ENCODE measurements at regions not wholly inside any gene's neighbourhood (a gene's known extent, or its start where the extent isn't known, plus 50 kb on each side); places are given as distances from the start of the nearest gene placed in this dataset.
A peak's percentile ranks its signal among the peaks of the same experiment; 100 is the strongest.

DNA sequence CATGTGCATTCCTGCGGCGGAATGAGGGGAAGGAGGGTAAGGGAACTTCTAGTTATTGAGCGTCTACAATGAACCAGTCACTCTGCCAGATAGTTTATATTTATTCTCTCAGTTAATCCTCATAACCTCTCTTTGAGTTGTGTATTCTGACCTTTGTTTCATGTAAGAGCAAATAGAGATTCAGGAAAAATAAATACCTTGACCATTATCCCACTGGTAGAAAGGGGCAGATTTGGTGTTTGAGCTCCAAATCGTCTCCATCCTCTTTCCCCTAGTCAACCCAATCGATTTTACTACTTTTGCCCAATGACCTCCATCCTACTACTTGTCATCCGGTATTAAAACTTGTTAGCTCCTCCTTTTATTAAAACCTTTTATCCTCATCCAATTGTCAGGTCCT lies 157.1 kb upstream of the SESN3 start:
- TF ChIP-seq, protein P1, sequence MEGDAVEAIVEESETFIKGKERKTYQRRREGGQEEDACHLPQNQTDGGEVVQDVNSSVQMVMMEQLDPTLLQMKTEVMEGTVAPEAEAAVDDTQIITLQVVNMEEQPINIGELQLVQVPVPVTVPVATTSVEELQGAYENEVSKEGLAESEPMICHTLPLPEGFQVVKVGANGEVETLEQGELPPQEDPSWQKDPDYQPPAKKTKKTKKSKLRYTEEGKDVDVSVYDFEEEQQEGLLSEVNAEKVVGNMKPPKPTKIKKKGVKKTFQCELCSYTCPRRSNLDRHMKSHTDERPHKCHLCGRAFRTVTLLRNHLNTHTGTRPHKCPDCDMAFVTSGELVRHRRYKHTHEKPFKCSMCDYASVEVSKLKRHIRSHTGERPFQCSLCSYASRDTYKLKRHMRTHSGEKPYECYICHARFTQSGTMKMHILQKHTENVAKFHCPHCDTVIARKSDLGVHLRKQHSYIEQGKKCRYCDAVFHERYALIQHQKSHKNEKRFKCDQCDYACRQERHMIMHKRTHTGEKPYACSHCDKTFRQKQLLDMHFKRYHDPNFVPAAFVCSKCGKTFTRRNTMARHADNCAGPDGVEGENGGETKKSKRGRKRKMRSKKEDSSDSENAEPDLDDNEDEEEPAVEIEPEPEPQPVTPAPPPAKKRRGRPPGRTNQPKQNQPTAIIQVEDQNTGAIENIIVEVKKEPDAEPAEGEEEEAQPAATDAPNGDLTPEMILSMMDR (IDR thresholded peaks at IDR 0.05; ENCODE audit: low read length, missing control alignments) = no peak
- no peak for DNase-seq (ENCODE audit: low read depth)
- H3K4me3 ChIP-seq (replicated peaks; ENCODE audit: low read depth, low read length) = no peak overlapping the region

DNA sequence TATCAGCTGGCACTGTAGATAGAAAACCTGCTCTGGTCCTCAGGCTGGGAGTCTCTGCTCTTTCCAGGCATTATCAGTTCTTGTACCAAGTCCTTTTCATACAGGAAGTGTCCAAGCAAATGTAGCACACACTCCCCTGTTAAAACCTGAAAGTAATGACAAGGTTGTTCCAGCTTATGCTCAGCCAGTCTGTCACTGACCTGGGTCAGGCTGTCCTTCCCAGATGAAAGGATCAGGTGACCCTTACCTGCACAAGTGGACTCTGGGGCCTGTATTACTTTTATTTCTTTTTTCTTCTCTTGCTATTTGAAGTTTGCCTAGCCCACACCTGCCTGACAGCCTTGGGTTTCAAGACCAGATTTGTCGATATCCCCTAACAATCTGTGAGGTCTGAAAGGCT lies 156.3 kb upstream of the SESN3 start:
- DNase-seq (ENCODE audit: low read depth) = no peak
- H3K4me3 ChIP-seq (replicated peaks; ENCODE audit: low read depth, low read length) = no peak overlapping the region
- TF ChIP-seq, protein P1 (IDR thresholded peaks at IDR 0.05; ENCODE audit: low read length, missing control alignments) = no peak

DNA sequence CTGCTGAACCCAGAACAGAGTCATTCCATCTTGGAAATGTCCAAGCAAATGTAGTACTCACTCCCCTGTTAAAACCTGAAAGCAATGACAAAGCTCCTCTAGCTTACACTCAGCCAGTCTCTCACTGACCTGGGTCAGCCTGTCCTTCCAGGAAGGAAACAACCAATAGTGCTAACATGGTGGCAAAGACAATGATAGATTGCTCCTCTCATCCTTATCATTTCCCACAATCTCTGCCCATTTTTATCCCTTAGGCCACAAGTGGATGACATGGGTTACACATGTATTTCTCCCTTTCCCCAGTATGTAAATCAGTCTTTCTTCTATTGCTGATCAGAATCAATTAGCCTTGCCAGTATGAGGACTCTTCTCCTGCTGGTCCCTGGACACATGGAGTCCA lies 154.6 kb upstream of the SESN3 start:
- no peak for DNase-seq (ENCODE audit: low read depth)
- no peak overlapping the region for H3K4me3 ChIP-seq (replicated peaks; ENCODE audit: low read depth, low read length)
- TF ChIP-seq, protein P1 (IDR thresholded peaks at IDR 0.05; ENCODE audit: low read length, missing control alignments) = no peak

DNA sequence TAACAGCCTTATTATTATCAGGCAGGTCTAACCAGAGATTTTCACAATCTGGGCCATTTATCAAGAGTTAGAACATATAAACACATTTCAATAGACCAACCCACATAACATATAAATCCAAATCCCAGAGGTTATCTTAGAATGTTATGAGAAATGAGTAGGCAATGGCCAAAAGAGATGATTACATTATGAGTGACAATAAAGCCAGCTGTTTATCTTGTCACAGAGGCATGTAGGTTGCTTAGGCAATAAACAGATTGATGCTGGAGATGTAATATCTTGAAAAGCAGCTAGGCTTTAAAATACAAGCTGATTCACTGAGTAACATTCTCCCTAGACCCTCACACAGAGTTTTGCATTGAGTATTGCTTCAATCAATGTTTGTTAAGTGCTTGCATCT lies 148.5 kb upstream of the SESN3 start:
- no peak overlapping the region for H3K4me3 ChIP-seq (replicated peaks; ENCODE audit: low read depth, low read length)
- TF ChIP-seq, protein P1 (IDR thresholded peaks at IDR 0.05; ENCODE audit: low read length, missing control alignments) = no peak
- no peak for DNase-seq (ENCODE audit: low read depth)

DNA sequence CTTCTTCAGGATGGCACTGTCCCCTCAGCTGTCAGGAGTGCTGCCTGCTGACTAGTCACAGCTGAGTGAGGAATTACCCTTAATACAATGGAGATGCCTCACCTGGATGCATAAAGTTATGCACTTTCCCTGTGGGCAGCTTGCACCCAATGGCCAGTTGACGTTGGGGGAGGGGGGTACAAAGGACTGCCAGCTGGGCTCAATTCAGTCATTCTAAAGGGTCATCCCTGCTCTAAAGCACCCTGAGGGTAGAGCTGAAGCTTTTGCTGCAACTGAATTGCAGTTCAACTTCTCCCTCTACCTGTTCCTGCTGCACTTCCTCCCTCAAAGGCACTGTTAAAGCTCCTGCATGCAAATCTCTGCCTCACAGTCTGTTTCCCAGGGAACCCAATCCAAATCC lies 147.8 kb upstream of the SESN3 start:
- no peak overlapping the region for H3K4me3 ChIP-seq (replicated peaks; ENCODE audit: low read depth, low read length)
- no peak for DNase-seq (ENCODE audit: low read depth)
- TF ChIP-seq, protein P1 (IDR thresholded peaks at IDR 0.05; ENCODE audit: low read length, missing control alignments) = no peak

DNA sequence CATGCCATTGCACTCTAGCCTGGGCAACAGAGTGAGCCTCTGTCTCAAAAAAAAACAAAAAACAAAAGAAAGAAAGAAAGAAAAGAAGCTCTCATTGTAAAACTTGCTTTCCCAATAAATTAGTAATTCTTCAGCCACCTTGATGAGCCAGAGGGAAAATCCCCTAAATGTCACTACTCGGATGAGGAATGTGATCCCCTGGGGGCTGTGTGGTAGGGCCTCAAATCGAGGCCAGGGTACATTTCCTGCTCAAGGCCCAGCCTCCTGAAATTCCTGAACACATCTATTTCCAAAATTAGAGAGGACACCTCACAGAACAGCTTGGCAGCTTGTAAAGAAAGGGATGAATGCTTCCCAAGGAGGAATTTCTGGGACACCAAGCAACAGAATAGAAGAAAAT lies 147.1 kb upstream of the SESN3 start:
- no peak for DNase-seq (ENCODE audit: low read depth)
- H3K4me3 ChIP-seq (replicated peaks; ENCODE audit: low read depth, low read length) = no peak overlapping the region
- TF ChIP-seq, protein P1 (IDR thresholded peaks at IDR 0.05; ENCODE audit: low read length, missing control alignments) = no peak

DNA sequence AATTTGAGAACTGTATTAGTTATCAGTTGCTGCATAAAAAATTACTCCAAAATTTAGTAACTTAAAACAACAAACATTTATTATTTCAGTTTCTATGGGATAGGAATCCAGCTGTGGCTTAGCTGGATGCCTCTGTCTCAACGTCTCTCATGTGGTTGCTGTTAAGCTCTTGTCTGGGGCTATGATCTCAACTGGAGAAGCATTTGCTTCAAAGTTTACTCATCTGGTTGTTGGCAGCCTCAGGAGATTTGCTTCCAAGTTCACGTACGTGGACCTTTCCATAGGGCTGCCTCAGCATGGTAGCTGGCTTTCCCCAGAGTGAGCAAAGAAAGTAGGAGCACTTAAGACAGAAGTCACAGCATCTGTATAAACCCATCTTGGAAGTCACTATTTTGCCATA lies 144.9 kb upstream of the SESN3 start:
- H3K4me3 ChIP-seq (replicated peaks; ENCODE audit: low read depth, low read length) = no peak overlapping the region
- TF ChIP-seq, protein P1 (IDR thresholded peaks at IDR 0.05; ENCODE audit: low read length, missing control alignments) = no peak
- DNase-seq (ENCODE audit: low read depth) = peak; percentile 47

All from fibroblast of pulmonary artery (primary cell).